ENCODE measurements at regions not wholly inside any gene's neighbourhood (a gene's known extent, or its start where the extent isn't known, plus 50 kb on each side); places are given as distances from the start of the nearest gene placed in this dataset.

GRCh38 chr4:96497621-96498020 is 657.7 kb downstream of the PDHA2 start:
- Mint-ChIP-seq H3K27ac (no peak overlapping the region), H3K36me3 (ENCODE audit: insufficient read depth) (no peaks in the 10 kb centered on the region), H3K27me3 (no peaks in the 10 kb centered on the region), H3K4me3 (no peak overlapping the region), H3K4me1 (ENCODE audit: low read depth in 2 of 2) (no peaks in the 10 kb centered on the region), H3K9me3 (peaks cover 7 to 22% of the 10 kb centered on the region in 2 donors)
- DNase-seq (no peak), ATAC-seq (replicated peaks) (no peak)

- no peaks in the 10 kb centered on the region for H3K27me3 Mint-ChIP-seq
- no peak overlapping the region for H3K27ac Mint-ChIP-seq
- H3K9me3 Mint-ChIP-seq, result peaks cover 0 to 14% of the 10 kb centered on the region in 2 donors
- DNase-seq (no peak), ATAC-seq (replicated peaks) (no peak)
- no peaks in the 10 kb centered on the region for H3K4me1 Mint-ChIP-seq (ENCODE audit: low read depth in 2 of 2)
- no peak overlapping the region for H3K4me3 Mint-ChIP-seq
- no peaks in the 10 kb centered on the region for H3K36me3 Mint-ChIP-seq (ENCODE audit: insufficient read depth)
These were observed 664.5 kb downstream of the PDHA2 start for GRCh38 chr4:96504386-96504785.

- H3K27ac Mint-ChIP-seq, result no peak overlapping the region
- ATAC-seq (replicated peaks), result no peak
- peaks cover 0 to 11% of the 10 kb centered on the region in 2 donors for H3K9me3 Mint-ChIP-seq
- H3K27me3 Mint-ChIP-seq, result no peaks in the 10 kb centered on the region
- no peak overlapping the region for H3K4me3 Mint-ChIP-seq
- H3K36me3 Mint-ChIP-seq (ENCODE audit: insufficient read depth), result no peaks in the 10 kb centered on the region
- no peaks in the 10 kb centered on the region for H3K4me1 Mint-ChIP-seq (ENCODE audit: low read depth in 2 of 2)
- DNase-seq, result no peak
These were observed 669.3 kb downstream of the PDHA2 start for GRCh38 chr4:96509039-96509741.

GRCh38 chr4:96519291-96519690 is 679.4 kb downstream of the PDHA2 start:
- DNase-seq, result no peak
- Mint-ChIP-seq H3K9me3 (peaks cover 14 to 31% of the 10 kb centered on the region in 2 donors), H3K27ac (no peak overlapping the region)

GRCh38 chr4:96521046-96521536 is 681.2 kb downstream of the PDHA2 start:
- no peak for DNase-seq

More at GRCh38 chr4:96519291-96519690, 679.4 kb downstream of the PDHA2 start:
- Mint-ChIP-seq H3K4me1 (ENCODE audit: low read depth in 2 of 2) (no peaks in the 10 kb centered on the region), H3K4me3 (no peak overlapping the region), H3K27me3 (no peaks in the 10 kb centered on the region), H3K36me3 (ENCODE audit: insufficient read depth) (no peaks in the 10 kb centered on the region)
- ATAC-seq (replicated peaks), result no peak

GRCh38 chr4:96523611-96524010 is 683.7 kb downstream of the PDHA2 start:
- no peaks in the 10 kb centered on the region for H3K4me1 Mint-ChIP-seq (ENCODE audit: low read depth in 2 of 2)
- ATAC-seq (replicated peaks), result no peak
- H3K27me3 Mint-ChIP-seq, result no peaks in the 10 kb centered on the region
- H3K9me3 Mint-ChIP-seq, result peaks cover 10 to 20% of the 10 kb centered on the region in 2 donors
- no peak overlapping the region for H3K27ac Mint-ChIP-seq
- H3K4me3 Mint-ChIP-seq, result no peak overlapping the region
- no peak for DNase-seq
- H3K36me3 Mint-ChIP-seq (ENCODE audit: insufficient read depth), result no peaks in the 10 kb centered on the region

More at GRCh38 chr4:96521046-96521536, 681.2 kb downstream of the PDHA2 start:
- Mint-ChIP-seq H3K27me3 (no peaks in the 10 kb centered on the region), H3K9me3 (peaks cover 10 to 22% of the 10 kb centered on the region in 2 donors), H3K36me3 (ENCODE audit: insufficient read depth) (no peaks in the 10 kb centered on the region), H3K27ac (no peak overlapping the region), H3K4me1 (ENCODE audit: low read depth in 2 of 2) (no peaks in the 10 kb centered on the region), H3K4me3 (no peak overlapping the region)
- no peak for ATAC-seq (replicated peaks)

GRCh38 chr4:96524311-96524875 is 684.5 kb downstream of the PDHA2 start:
- no peaks in the 10 kb centered on the region for H3K36me3 Mint-ChIP-seq (ENCODE audit: insufficient read depth)
- H3K27ac Mint-ChIP-seq, result no peak overlapping the region
- no peak overlapping the region for H3K4me3 Mint-ChIP-seq
- peaks cover 6 to 13% of the 10 kb centered on the region in 2 donors for H3K9me3 Mint-ChIP-seq
- no peaks in the 10 kb centered on the region for H3K4me1 Mint-ChIP-seq (ENCODE audit: low read depth in 2 of 2)
- no peak for DNase-seq
- no peaks in the 10 kb centered on the region for H3K27me3 Mint-ChIP-seq
- ATAC-seq (replicated peaks), result no peak

GRCh38 chr4:96525898-96526297 is 686.0 kb downstream of the PDHA2 start:
- ATAC-seq (replicated peaks) (no peak), DNase-seq (no peak)
- Mint-ChIP-seq H3K9me3 (peaks cover 5 to 14% of the 10 kb centered on the region in 2 donors), H3K27ac (no peak overlapping the region), H3K4me3 (no peak overlapping the region), H3K36me3 (ENCODE audit: insufficient read depth) (no peaks in the 10 kb centered on the region), H3K4me1 (ENCODE audit: low read depth in 2 of 2) (no peaks in the 10 kb centered on the region), H3K27me3 (no peaks in the 10 kb centered on the region)

- ATAC-seq (replicated peaks), result no peak
- Mint-ChIP-seq H3K36me3 (ENCODE audit: insufficient read depth) (no peaks in the 10 kb centered on the region), H3K27me3 (no peaks in the 10 kb centered on the region), H3K9me3 (peaks cover 5 to 16% of the 10 kb centered on the region in 2 donors), H3K27ac (no peak overlapping the region), H3K4me3 (no peak overlapping the region), H3K4me1 (ENCODE audit: low read depth in 2 of 2) (no peaks in the 10 kb centered on the region)
- no peak for DNase-seq
These were observed 686.7 kb downstream of the PDHA2 start for GRCh38 chr4:96526625-96527024.

- Mint-ChIP-seq H3K27ac (no peak overlapping the region), H3K4me3 (no peak overlapping the region), H3K27me3 (no peaks in the 10 kb centered on the region)
These were observed 691.9 kb downstream of the PDHA2 start for GRCh38 chr4:96531836-96532235.

GRCh38 chr4:96543346-96543745 is 703.5 kb downstream of the PDHA2 start:
- Mint-ChIP-seq H3K4me1 (ENCODE audit: low read depth in 2 of 2) (no peaks in the 10 kb centered on the region), H3K36me3 (ENCODE audit: insufficient read depth) (no peaks in the 10 kb centered on the region), H3K4me3 (no peak overlapping the region), H3K27me3 (no peaks in the 10 kb centered on the region), H3K27ac (no peak overlapping the region), H3K9me3 (peaks cover 0 to 10% of the 10 kb centered on the region in 2 donors)
- DNase-seq (no peak), ATAC-seq (replicated peaks) (no peak)

More at GRCh38 chr4:96531836-96532235, 691.9 kb downstream of the PDHA2 start:
- DNase-seq, result no peak
- Mint-ChIP-seq H3K4me1 (ENCODE audit: low read depth in 2 of 2) (no peaks in the 10 kb centered on the region), H3K9me3 (peaks cover 6 to 16% of the 10 kb centered on the region in 2 donors), H3K36me3 (ENCODE audit: insufficient read depth) (no peaks in the 10 kb centered on the region)
- no peak for ATAC-seq (replicated peaks)

- no peaks in the 10 kb centered on the region for H3K36me3 Mint-ChIP-seq (ENCODE audit: insufficient read depth)
- DNase-seq (no peak), ATAC-seq (replicated peaks) (no peak)
- no peaks in the 10 kb centered on the region for H3K27me3 Mint-ChIP-seq
- H3K27ac Mint-ChIP-seq, result no peak overlapping the region
- no peaks in the 10 kb centered on the region for H3K4me1 Mint-ChIP-seq (ENCODE audit: low read depth in 2 of 2)
- peaks cover 0 to 5% of the 10 kb centered on the region in 2 donors for H3K9me3 Mint-ChIP-seq
- H3K4me3 Mint-ChIP-seq, result no peak overlapping the region
These were observed 718.6 kb downstream of the PDHA2 start for GRCh38 chr4:96558466-96558865.

GRCh38 chr4:96566755-96567154 is 726.9 kb downstream of the PDHA2 start:
- Mint-ChIP-seq H3K36me3 (ENCODE audit: insufficient read depth) (no peaks in the 10 kb centered on the region), H3K27ac (no peak overlapping the region), H3K9me3 (peaks cover 3 to 4% of the 10 kb centered on the region in 2 donors), H3K4me3 (no peak overlapping the region), H3K27me3 (no peaks in the 10 kb centered on the region), H3K4me1 (ENCODE audit: low read depth in 2 of 2) (no peaks in the 10 kb centered on the region)
- DNase-seq (no peak), ATAC-seq (replicated peaks) (no peak)

- Mint-ChIP-seq H3K4me3 (no peak overlapping the region), H3K4me1 (ENCODE audit: low read depth in 2 of 2) (no peaks in the 10 kb centered on the region), H3K27ac (no peak overlapping the region), H3K36me3 (ENCODE audit: insufficient read depth) (no peaks in the 10 kb centered on the region), H3K9me3 (peaks cover 6 to 24% of the 10 kb centered on the region in 2 donors), H3K27me3 (no peaks in the 10 kb centered on the region)
- ATAC-seq (replicated peaks) (no peak), DNase-seq (no peak)
These were observed 745.4 kb downstream of the PDHA2 start for GRCh38 chr4:96585304-96585703.
